HK-2 (cell line): ENCODE measurements at regions not wholly inside any gene's neighbourhood (a gene's known extent, or its start where the extent isn't known, plus 50 kb on each side); places are given as distances from the start of the nearest gene placed in this dataset.

Experiments
- DNase-seq: peaks from one replicate; pipeline ENCODE4 v3.0.0-alpha.2; 2018; ENCODE audit not compliant: unreplicated experiment

DNA sequence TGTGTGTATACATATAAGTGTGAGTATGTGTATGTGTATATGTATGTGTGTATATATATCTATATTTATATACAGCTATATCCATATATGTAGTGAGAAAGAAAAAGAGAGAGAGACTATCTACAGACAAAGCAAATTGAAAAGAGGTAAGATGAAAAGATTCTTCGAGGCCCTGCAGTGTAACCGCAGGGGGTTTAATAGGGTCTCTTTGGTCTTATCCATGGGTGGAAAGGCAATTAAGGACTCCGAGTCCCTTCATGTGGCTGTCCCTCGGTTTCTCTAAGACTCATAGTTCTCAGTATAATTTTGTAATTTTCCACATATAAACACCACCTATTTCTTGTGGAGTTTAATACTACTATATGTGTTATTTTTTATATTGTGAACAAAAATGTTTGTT is 50.6 kb upstream of the JAZF1 start:
- DNase-seq, result no peak

DNA sequence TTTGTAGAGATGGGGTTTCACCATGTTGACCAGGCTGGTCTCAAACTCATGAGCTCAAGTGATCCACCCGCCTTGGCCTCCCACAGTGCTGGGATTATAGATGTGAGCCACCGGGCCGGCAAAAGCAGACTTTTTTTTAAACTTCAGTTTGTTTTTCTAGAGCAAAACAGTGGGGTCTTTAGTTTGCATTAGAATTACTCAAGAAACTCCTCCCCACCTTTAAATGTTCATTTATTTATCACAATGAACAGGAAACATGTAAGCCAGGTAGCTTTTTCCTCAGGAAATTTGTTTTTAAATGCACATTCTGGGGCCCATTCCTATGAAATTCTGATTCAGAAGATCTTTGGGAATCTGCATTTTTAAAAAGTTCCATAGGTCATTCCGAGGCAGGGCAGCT is 56.0 kb upstream of the JAZF1 start:
- DNase-seq, result no peak

- no peak for DNase-seq
Measured at GRCh38 chr7:28237363-28237762, 56.8 kb upstream of the JAZF1 start.

DNA sequence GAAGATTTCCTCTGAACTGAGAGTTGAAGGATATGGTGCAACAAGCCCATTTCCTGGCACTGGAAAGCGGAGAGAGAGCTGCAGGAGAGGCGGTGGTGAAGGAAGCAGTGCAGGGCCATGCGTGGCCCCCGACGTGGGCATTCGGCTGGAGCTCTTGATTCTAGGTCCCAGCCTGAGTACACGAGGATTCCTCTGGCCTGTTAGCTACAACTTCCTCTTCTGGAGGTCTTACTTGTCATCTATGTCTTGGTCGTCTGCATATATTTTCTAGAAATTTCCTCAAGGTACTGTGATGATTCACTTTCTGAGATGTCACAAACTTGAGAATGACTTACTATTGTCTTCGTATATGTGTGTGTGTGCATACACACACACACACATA is 59.2 kb upstream of the JAZF1 start:
- no peak for DNase-seq

GRCh38 chr7:28240481-28240880 is 59.9 kb upstream of the JAZF1 start:
- no peak for DNase-seq

DNA sequence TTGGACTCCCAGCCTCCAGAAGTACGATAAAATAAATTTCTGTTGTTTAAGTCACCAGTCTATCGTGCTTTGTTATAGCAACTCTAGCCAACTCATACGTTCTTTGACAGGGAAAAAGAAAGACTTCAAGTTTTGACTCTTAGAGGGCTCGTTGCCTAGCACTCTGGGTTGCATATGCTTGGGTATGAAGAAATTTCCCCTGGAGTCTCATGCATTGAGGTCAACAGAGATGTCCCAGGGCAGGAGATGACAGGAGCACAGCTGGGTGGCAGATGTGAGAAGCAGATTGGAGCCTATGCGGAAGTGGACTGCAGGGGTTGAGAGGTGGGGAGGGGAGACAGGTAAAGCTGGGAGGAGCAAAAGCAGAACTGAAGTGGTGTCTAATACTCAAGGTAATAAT is 63.3 kb upstream of the JAZF1 start:
- no peak for DNase-seq

GRCh38 chr7:28245123-28245878 is 64.7 kb upstream of the JAZF1 start:
- DNase-seq, result no peak

DNA sequence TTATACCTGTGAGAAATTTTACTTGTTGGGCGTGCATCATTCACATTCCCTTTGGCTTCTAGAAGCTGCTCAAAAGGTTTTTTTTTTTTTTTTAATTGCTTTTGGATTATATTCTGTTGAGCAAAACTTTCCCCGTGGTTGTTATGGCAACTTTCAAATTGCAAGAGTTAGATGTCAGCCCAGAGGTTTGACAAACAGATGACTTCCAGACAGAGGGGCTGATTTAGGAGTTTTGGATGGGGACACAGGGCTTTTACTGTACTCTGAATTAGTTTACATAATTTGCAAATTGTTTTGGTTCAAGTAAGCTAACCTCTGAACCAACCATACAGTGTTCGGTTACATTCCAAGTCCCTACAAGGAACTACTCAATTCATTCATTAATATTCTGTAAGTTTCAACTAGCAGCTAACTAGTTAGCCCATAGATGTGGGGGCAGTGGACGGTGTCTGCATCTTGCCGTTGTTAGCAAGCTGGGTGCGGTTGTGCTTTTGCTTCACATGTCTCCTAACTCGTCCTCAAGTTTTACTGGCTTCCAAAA is 66.4 kb upstream of the JAZF1 start:
- DNase-seq, result no peak

DNA sequence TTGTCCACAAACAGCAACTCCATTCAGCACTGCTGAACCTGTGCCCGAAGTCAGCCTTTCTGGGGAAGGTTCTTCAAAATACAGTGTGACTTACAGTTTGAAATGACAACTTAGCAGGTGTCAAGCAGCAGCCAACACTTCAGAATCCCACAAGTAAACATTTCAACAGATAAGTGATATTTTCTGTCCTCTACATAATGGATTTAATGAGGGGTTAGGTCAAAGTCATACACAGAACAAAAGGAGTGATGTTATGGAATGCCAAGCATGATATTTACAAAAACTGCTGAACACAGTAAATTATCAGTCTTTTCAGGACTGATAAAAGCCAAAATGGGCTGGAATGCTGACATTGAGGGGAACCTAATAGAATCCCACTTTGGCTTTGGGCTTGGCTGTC is 77.6 kb upstream of the JAZF1 start:
- no peak for DNase-seq

DNA sequence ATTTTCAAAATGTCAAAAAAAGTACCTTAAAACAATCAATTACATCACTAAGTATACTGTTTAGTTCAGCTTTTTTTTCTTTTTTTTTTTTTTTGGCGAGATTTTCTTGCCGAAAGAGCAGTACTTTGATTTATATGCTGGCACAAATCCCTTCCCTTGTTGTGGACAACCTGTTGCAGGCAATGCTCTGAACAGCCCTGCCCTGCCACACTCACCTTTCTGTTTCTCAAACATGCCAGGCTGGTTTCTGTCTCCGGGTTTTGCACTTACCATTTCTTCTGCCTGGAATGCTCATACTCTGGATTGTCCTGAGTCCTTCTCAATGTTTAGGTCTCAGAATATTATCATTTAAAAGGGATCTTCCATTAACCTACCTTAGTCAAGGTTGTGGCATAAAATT is 80.4 kb upstream of the JAZF1 start:
- DNase-seq, result no peak

GRCh38 chr7:28263622-28264271 is 83.2 kb upstream of the JAZF1 start:
- DNase-seq, result no peak

GRCh38 chr7:28266402-28266801 is 85.8 kb upstream of the JAZF1 start:
- no peak for DNase-seq

GRCh38 chr7:28267012-28267411 is 86.4 kb upstream of the JAZF1 start:
- DNase-seq, result no peak

- no peak for DNase-seq
Measured at GRCh38 chr7:28269700-28270361, 89.2 kb upstream of the JAZF1 start.

GRCh38 chr7:28270536-28270935 is 89.9 kb upstream of the JAZF1 start:
- DNase-seq, result no peak

- DNase-seq, result no peak
Measured at GRCh38 chr7:28272461-28272877, 91.9 kb upstream of the JAZF1 start.

- DNase-seq, result no peak
Measured at GRCh38 chr7:28276298-28276697, 95.7 kb upstream of the JAZF1 start.

DNA sequence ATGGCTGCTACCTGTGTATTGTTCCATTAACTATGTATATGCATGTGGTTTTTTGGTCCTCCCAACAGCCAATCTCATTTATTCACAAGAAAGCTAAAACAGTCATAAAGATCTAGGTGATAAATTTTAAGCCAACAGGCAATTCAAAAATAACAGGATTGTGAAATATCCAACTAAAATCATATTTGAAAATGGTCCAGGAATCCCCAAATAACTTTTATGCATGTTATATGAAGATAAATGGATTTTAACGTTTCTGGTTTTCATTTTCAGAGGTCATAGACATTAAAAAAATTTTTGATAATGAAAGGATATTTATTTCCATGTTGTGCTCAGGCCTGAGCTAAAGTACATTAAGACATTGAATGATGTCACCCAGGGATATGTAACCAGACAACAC is 96.8 kb upstream of the JAZF1 start:
- DNase-seq, result no peak

- no peak for DNase-seq
Measured at GRCh38 chr7:28277958-28278357, 97.4 kb upstream of the JAZF1 start.

DNA sequence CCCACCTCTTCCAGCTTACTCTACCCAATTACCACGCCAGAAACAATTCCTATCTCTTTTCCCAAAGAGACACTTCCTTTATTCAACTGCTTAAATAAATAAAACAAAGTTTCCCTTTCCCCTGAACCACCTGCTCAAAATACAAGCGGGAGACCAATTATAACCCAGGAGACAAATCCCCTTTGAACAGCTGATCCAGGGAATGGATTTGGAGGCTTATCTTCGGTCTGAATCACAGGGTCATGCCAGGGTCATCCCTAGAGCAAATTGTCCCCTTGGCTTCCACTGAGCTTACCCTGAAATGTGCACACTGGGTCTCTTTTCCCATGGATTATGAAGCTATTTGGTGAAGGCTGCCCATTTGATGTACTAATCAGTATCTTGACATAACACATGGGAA is 99.9 kb upstream of the JAZF1 start:
- no peak for DNase-seq

DNA sequence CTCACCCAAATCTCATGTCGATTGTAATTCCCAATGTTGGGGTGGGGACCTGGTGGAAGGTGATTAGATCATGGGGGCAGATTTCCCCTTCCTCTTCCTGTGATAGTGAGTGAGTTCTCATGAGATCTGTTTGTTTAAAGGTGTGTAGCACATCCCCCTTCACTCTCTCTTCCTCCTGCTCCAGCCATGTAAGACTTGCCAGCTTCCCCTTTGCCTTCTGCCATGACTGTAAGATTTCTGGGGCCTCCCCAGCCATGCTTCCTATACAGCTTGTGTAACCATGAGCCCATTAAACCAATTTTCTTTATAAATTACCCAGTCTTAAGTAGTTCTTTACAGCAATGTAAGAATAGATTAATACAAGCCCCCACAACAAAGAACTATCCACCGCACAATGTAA is 109.9 kb upstream of the JAZF1 start:
- no peak for DNase-seq

DNA sequence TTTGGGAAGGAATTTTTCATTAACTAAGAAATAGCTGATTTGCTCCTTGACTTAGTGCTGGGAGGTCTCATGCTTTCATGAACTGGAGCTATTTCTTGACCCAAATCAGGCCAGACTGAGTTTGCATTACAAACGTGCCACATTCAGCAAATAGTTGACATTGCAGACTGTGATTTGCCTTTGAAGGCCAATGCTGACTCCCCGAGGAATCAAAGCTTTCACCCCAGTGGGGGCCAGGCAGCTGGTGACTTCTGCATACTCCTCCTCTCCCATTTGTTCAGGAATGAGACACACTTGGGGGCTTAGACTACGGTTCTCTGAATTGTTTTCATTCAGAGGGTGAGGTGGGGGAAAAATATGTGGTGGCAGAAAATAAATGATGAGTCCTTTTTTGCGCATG is 111.0 kb upstream of the JAZF1 start:
- no peak for DNase-seq
